Progenitor cell of endocrine pancreas (in vitro differentiated cells): ENCODE measurements at regions not wholly inside any gene's neighbourhood (a gene's known extent, or its start where the extent isn't known, plus 50 kb on each side); places are given as distances from the start of the nearest gene placed in this dataset.
"Not testable (repeated sequence)": the region's sequence is repeated elsewhere in the genome, so short reads cannot be mapped to it uniquely, and the experiment has no call there.

Source experiments
- DNase-seq: peaks from one replicate; pipeline ENCODE4 v3.0.0; 2021; ENCODE audit warnings: low spot score; ENCODE audit not compliant: unreplicated experiment
- H3K27ac Mint-ChIP-seq: 2 replicates; pipeline ENCODE4 v1.8.0; 2021; ENCODE audit warnings: mild to moderate bottlenecking, moderate library complexity, mixed read lengths
- H3K27me3 Mint-ChIP-seq: 2 replicates; pipeline ENCODE4 v1.8.0; 2021; ENCODE audit warnings: mixed read lengths
- H3K36me3 Mint-ChIP-seq: 2 replicates; pipeline ENCODE4 v1.8.0; 2022; ENCODE audit warnings: mixed read lengths; ENCODE audit not compliant: insufficient read depth
- H3K4me1 Mint-ChIP-seq: 2 replicates; pipeline ENCODE4 v1.8.0; 2021; ENCODE audit warnings: low read depth, mixed read lengths
- H3K4me3 Mint-ChIP-seq: 2 replicates; pipeline ENCODE4 v1.8.0; 2021; ENCODE audit warnings: low read depth, mild to moderate bottlenecking, moderate library complexity, mixed read lengths
- H3K9me3 Mint-ChIP-seq: 2 replicates; pipeline ENCODE4 v1.8.0; 2021; ENCODE audit warnings: low read depth, mixed read lengths
- TF ChIP-seq, protein P1 (sequence below): fragments of 200-600 bp; sonication (generic); IDR thresholded peaks from one replicate; pipeline ENCODE4 v1.5.0; 2021; ENCODE audit warnings: antibody characterized with exemption, mild to moderate bottlenecking; ENCODE audit not compliant: unreplicated experiment

DNA sequence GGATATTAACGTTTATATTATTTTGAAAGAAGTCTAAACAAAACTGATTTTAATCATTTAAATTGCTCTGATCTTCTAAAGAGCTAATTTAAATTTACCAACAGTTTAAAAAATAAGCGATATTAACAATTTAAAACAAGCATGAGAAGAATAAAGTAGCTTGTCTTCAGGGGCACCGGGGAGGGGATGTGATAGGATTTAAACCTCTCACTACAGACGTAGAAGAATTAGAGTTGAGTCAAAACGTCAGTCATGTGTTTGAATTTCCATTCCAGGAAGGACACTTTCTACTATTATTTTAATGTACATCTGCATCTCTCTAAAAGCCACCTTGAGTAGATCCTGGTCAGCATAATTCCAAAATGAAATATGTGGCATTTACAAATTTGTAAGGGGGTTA lies 58.2 kb upstream of the TPTE start:
- no peak for DNase-seq
- H3K4me1 Mint-ChIP-seq, result no peaks in the 10 kb centered on the region
- no peak overlapping the region for H3K27ac Mint-ChIP-seq
- no peaks in the 10 kb centered on the region for H3K9me3 Mint-ChIP-seq
- TF ChIP-seq, protein P1, sequence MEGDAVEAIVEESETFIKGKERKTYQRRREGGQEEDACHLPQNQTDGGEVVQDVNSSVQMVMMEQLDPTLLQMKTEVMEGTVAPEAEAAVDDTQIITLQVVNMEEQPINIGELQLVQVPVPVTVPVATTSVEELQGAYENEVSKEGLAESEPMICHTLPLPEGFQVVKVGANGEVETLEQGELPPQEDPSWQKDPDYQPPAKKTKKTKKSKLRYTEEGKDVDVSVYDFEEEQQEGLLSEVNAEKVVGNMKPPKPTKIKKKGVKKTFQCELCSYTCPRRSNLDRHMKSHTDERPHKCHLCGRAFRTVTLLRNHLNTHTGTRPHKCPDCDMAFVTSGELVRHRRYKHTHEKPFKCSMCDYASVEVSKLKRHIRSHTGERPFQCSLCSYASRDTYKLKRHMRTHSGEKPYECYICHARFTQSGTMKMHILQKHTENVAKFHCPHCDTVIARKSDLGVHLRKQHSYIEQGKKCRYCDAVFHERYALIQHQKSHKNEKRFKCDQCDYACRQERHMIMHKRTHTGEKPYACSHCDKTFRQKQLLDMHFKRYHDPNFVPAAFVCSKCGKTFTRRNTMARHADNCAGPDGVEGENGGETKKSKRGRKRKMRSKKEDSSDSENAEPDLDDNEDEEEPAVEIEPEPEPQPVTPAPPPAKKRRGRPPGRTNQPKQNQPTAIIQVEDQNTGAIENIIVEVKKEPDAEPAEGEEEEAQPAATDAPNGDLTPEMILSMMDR, result no peak
- no peaks in the 10 kb centered on the region for H3K36me3 Mint-ChIP-seq
- H3K27me3 Mint-ChIP-seq, result no peaks in the 10 kb centered on the region
- no peak overlapping the region for H3K4me3 Mint-ChIP-seq

DNA sequence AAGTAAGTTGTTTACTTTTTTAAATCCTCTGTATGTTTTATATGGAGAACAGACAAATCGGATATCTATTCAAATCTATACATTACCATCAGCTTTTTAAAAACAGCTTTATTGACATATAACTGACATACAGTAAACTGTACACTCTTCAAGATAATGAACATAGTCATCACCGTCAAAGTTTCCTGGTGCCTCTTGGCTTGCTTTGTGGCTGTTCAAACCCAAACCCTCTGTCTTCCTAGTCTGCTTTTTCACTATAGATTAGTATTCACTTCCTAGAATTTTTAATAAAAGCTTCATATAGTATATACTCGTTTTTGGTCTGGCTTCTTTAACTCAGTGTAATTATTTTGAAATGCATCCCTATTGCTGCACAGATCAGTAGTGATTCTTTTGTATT lies 56.4 kb upstream of the TPTE start:
- no peak for DNase-seq
- no peak overlapping the region for H3K27ac Mint-ChIP-seq
- no peaks in the 10 kb centered on the region for H3K27me3 Mint-ChIP-seq
- no peaks in the 10 kb centered on the region for H3K4me1 Mint-ChIP-seq
- TF ChIP-seq, protein P1, result no peak
- no peaks in the 10 kb centered on the region for H3K36me3 Mint-ChIP-seq
- no peaks in the 10 kb centered on the region for H3K9me3 Mint-ChIP-seq
- no peak overlapping the region for H3K4me3 Mint-ChIP-seq

DNA sequence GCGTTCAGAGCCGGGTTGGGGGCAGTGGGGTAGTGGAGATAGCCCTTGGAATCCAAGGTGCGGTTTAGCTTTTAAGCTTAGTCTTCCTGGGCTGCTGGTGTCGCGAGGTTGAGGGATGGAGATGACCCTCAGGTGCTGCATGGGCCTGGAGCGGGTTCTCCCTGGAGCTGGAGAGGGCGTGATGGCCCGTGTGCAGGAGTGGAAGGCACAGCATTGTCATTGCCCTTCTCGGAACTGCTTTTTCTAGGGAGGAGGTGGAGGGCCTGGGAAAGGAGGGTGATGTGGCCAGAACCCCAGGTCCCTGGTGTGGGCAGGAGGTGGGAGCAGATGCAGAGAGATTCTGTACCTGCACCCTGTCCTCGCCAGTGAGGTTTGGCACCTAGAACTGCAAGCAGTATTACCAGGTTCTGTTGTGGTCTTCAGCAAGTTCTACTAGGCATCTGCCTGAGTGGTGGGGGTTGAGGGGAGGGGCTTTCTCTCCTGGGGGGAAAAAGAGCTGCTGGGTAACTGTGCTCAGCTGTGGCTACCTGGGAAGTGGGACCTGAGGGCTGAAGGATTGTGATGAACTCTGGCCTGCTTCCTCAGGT lies 55.8 kb upstream of the TPTE start:
- H3K4me3 Mint-ChIP-seq, H3K4me1 Mint-ChIP-seq, H3K9me3 Mint-ChIP-seq, H3K36me3 Mint-ChIP-seq, H3K27me3 Mint-ChIP-seq, H3K27ac Mint-ChIP-seq, DNase-seq: not testable (repeated sequence)

DNA sequence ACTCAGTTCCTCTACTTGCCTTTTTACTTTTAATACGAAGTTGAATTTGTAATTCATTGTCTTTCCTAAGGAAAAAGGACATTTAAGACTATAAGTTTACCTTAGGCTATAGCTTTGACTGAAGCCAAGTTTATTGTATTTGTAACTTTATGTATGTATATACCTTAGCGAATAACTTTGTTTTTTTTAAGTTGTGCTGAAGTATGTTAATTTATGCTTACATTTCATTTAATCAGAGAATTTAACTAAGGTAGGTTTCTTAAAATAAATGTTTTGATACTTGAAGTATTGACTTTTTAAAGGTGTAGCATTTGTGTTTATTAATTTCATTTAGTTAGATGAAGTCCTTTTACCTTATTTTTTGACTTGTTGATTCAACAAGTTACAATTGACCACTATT lies 55.2 kb upstream of the TPTE start:
- H3K36me3 Mint-ChIP-seq, result no peaks in the 10 kb centered on the region
- no peaks in the 10 kb centered on the region for H3K4me1 Mint-ChIP-seq
- H3K9me3 Mint-ChIP-seq, result no peaks in the 10 kb centered on the region
- DNase-seq, result no peak
- H3K27ac Mint-ChIP-seq, result no peak overlapping the region
- H3K4me3 Mint-ChIP-seq, result no peak overlapping the region
- TF ChIP-seq, protein P1, result no peak
- H3K27me3 Mint-ChIP-seq, result no peaks in the 10 kb centered on the region
